H9 (cell line): ENCODE measurements at regions not wholly inside any gene's neighbourhood (a gene's known extent, or its start where the extent isn't known, plus 50 kb on each side); places are given as distances from the start of the nearest gene placed in this dataset.

Experiments
- DNase-seq: peaks from one replicate; pipeline ENCODE4 v3.0.0-alpha.2; 2017
- H2AFZ ChIP-seq: one replicate; pipeline ENCODE4 v1.6.1; 2013; ENCODE audit warnings: mild to moderate bottlenecking, low read length, control low read depth, moderate library complexity
- H2AK5ac ChIP-seq: 2 replicates; pipeline ENCODE4 v1.6.1; 2013; ENCODE audit warnings: low read length, control low read depth, mixed read lengths; ENCODE audit not compliant: insufficient read length
- H2BK120ac ChIP-seq: one replicate; pipeline ENCODE4 v1.6.1; 2013; ENCODE audit warnings: low read depth, mild to moderate bottlenecking, low read length, control low read depth, inconsistent platforms; ENCODE audit not compliant: poor library complexity, severe bottlenecking
- H2BK12ac ChIP-seq: 2 replicates; pipeline ENCODE4 v1.6.1; 2013; ENCODE audit warnings: low read length, control low read depth, mixed read lengths, low read depth; ENCODE audit not compliant: insufficient read length
- H2BK15ac ChIP-seq: 2 replicates; pipeline ENCODE4 v1.6.1; 2013; ENCODE audit warnings: low read depth, low read length, control low read depth
- H2BK20ac ChIP-seq: one replicate; pipeline ENCODE4 v1.6.1; 2013; ENCODE audit warnings: low read depth, mild to moderate bottlenecking, low read length, control low read depth, inconsistent platforms; ENCODE audit not compliant: poor library complexity, severe bottlenecking
- H2BK5ac ChIP-seq: 2 replicates; pipeline ENCODE4 v1.6.1; 2013; ENCODE audit warnings: low read length, control low read depth, mixed read lengths; ENCODE audit not compliant: insufficient read length
- H3K14ac ChIP-seq: 2 replicates; pipeline ENCODE4 v1.6.1; 2013; ENCODE audit warnings: low read length, control low read depth; ENCODE audit not compliant: insufficient read depth
- H3K18ac ChIP-seq: 2 replicates; pipeline ENCODE4 v1.6.1; 2013; ENCODE audit warnings: low read depth, mild to moderate bottlenecking, mixed read lengths, low read length, control low read depth; ENCODE audit not compliant: insufficient read length
- H3K23ac ChIP-seq: 2 replicates; pipeline ENCODE4 v1.6.1; 2013; ENCODE audit warnings: low read length, control low read depth, mixed read lengths, low read depth; ENCODE audit not compliant: insufficient read length
- H3K23me2 ChIP-seq: 2 replicates; pipeline ENCODE4 v1.6.1; 2013; ENCODE audit warnings: low read depth, mild to moderate bottlenecking, mixed read lengths, low read length, control low read depth; ENCODE audit not compliant: insufficient read length, poor library complexity, severe bottlenecking
- H3K27ac ChIP-seq: 2 replicates; pipeline ENCODE4 v1.5.1; 2013; ENCODE audit warnings: low read length, control low read depth, mixed read lengths, low read depth; ENCODE audit not compliant: insufficient read length
- H3K27me3 ChIP-seq: 2 replicates; pipeline ENCODE4 v1.6.1; 2013; ENCODE audit warnings: low read length, control low read depth, inconsistent platforms; ENCODE audit not compliant: insufficient read depth
- H3K4ac ChIP-seq: 2 replicates; pipeline ENCODE4 v1.6.1; 2013; ENCODE audit warnings: low read depth, mild to moderate bottlenecking, control low read depth, inconsistent platforms, low read length, moderate library complexity
- H3K4me1 ChIP-seq: 2 replicates; pipeline ENCODE4 v1.6.1; 2013; ENCODE audit warnings: low read length, control low read depth, inconsistent platforms; ENCODE audit not compliant: insufficient read depth
- H3K4me2 ChIP-seq: 2 replicates; pipeline ENCODE4 v1.6.1; 2013; ENCODE audit warnings: low read length, control low read depth, mixed read lengths; ENCODE audit not compliant: insufficient read length, insufficient read depth
- H3K56ac ChIP-seq: 2 replicates; pipeline ENCODE4 v1.6.1; 2013; ENCODE audit warnings: low read depth, mild to moderate bottlenecking, mixed read lengths, low read length, control low read depth; ENCODE audit not compliant: insufficient read length
- H3K79me1 ChIP-seq: 2 replicates; pipeline ENCODE4 v1.6.1; 2013; ENCODE audit warnings: low read depth, mild to moderate bottlenecking, moderate library complexity, low read length, control low read depth, inconsistent platforms; ENCODE audit not compliant: insufficient read depth, poor library complexity, severe bottlenecking
- H3K79me2 ChIP-seq: 2 replicates; pipeline ENCODE4 v1.6.1; 2013; ENCODE audit warnings: low read length, control low read depth, inconsistent platforms; ENCODE audit not compliant: insufficient read depth
- H3K9ac ChIP-seq: 2 replicates; pipeline ENCODE4 v1.6.1; 2013; ENCODE audit warnings: low read length, control low read depth, mixed read lengths; ENCODE audit not compliant: insufficient read length; ENCODE audit errors: extremely low read depth
- H3K9me3 ChIP-seq: one replicate; pipeline ENCODE4 v1.6.1; 2013; ENCODE audit warnings: low read depth, low read length, inconsistent platforms; ENCODE audit not compliant: control insufficient read depth
- H3T11ph ChIP-seq: one replicate; pipeline ENCODE4 v1.6.1; 2013; ENCODE audit warnings: mild to moderate bottlenecking, low read length, control low read depth, inconsistent platforms
- H4K20me1 ChIP-seq: one replicate; pipeline ENCODE4 v1.6.1; 2013; ENCODE audit not compliant: control insufficient read depth, insufficient read length, insufficient read depth
- H4K5ac ChIP-seq: 2 replicates; pipeline ENCODE4 v1.6.1; 2013; ENCODE audit warnings: low read depth, mild to moderate bottlenecking, mixed read lengths, low read length, control low read depth; ENCODE audit not compliant: insufficient read length
- H4K8ac ChIP-seq: replicated peaks from 2 replicates; pipeline ENCODE4 v1.6.1; 2013; ENCODE audit warnings: low read length, control low read depth, mixed read lengths, low read depth; ENCODE audit not compliant: insufficient read length
- H4K91ac ChIP-seq: 2 replicates; pipeline ENCODE4 v1.6.1; 2013; ENCODE audit warnings: low read depth, mild to moderate bottlenecking, moderate library complexity, mixed read lengths, low read length, control low read depth; ENCODE audit not compliant: insufficient read length
- H3K27ac Mint-ChIP-seq, 3 experiments: 2 replicates in 2 of 3; 3 replicates in 1 of 3; pipeline ENCODE4 v1.8.0; 2020 to 2021; ENCODE audit warnings: mixed read lengths in 3 of 3, mild to moderate bottlenecking in 1 of 3, moderate library complexity in 1 of 3
- H3K27me3 Mint-ChIP-seq: 2 replicates; pipeline ENCODE4 v1.8.0; 2021; ENCODE audit warnings: low read depth, mild to moderate bottlenecking, moderate library complexity, mixed read lengths
- H3K36me3 Mint-ChIP-seq, 3 experiments: 2 replicates in 2 of 3; 3 replicates in 1 of 3; pipeline ENCODE4 v1.8.0; 2020 to 2021; ENCODE audit warnings: low read depth in 3 of 3, mixed read lengths in 3 of 3; ENCODE audit not compliant: insufficient read depth in 1 of 3
- H3K4me1 Mint-ChIP-seq, 2 experiments: 2 replicates each; pipeline ENCODE4 v1.8.0; 2020; ENCODE audit warnings: mixed read lengths in 2 of 2
- H3K4me3 Mint-ChIP-seq, 2 experiments: 2 replicates in 1 of 2; 3 replicates in 1 of 2; pipeline ENCODE4 v1.8.0; 2020 to 2021; ENCODE audit warnings: mild to moderate bottlenecking in 2 of 2, mixed read lengths in 2 of 2, moderate library complexity in 1 of 2
- H3K9me3 Mint-ChIP-seq, 2 experiments: 2 replicates in 1 of 2; 3 replicates in 1 of 2; pipeline ENCODE4 v1.8.0; 2020; ENCODE audit warnings: mild to moderate bottlenecking in 2 of 2, mixed read lengths in 2 of 2, moderate library complexity in 1 of 2
- TF ChIP-seq, protein P1 (sequence below): fragments of 200-600 bp; sonication (generic); conservative IDR thresholded peaks from 3 replicates; pipeline ENCODE4 v1.8.0; 2021; ENCODE audit warnings: antibody characterized with exemption, mild to moderate bottlenecking

DNA sequence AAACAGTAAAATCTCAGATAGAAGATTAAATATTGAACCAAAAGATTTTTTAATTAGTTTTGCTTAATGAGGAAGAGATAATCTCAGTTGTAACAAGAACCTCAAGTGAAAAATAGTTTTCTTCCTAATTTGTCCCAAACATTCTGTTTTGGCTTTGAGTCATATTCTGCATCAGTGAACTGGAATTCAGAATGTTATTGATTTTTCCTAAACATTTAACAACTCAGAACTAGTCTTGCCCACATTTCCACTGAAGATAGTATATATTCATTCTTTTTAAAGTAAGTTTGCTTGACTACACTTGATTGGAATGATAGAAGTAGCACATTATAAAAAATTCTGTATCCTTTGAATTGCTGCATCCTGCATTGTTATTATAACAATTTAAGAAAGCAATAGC, 85.7 kb upstream of the UGP2 start:
- Histone ChIP-seq H3K9me3 (no peaks in the 10 kb centered on the region), H2BK12ac (no peak overlapping the region), H2BK120ac (no peak overlapping the region), H3K14ac (no peak overlapping the region), H4K5ac (no peak overlapping the region), H2BK20ac (no peak overlapping the region), H4K8ac (no peak overlapping the region), H3K27me3 (no peaks in the 10 kb centered on the region; the same call in 1 of the 2 replicates), H2BK5ac (no peak overlapping the region), H2BK15ac (no peak overlapping the region), H3K4ac (no peak overlapping the region), H3K23me2 (no peaks in the 10 kb centered on the region), H3K79me1 (no peaks in the 10 kb centered on the region), H3K4me2 (no peak overlapping the region), H3K18ac (no peak overlapping the region), H3K9ac (no peak overlapping the region), H3K56ac (no peak overlapping the region), H3K27ac (no peak overlapping the region), H3T11ph (no peak overlapping the region), H3K79me2 (no peaks in the 10 kb centered on the region), H2AFZ (no peak overlapping the region), H3K4me1 (no peaks in the 10 kb centered on the region; the same call in 1 of the 2 replicates), H4K20me1 (no peaks in the 10 kb centered on the region), H4K91ac (no peak overlapping the region), H2AK5ac (no peak overlapping the region), H3K23ac (no peak overlapping the region)
- Mint-ChIP-seq H3K4me3 (no peak overlapping the region), H3K36me3 (peaks cover 0 to 4% (median 0%) of the 10 kb centered on the region in 3 experiments; a peak in 2 of 7 replicates), H3K27ac (no peak overlapping the region), H3K9me3 (no peaks in the 10 kb centered on the region; a peak in 1 of 5 replicates), H3K27me3 (no peaks in the 10 kb centered on the region), H3K4me1 (peaks cover 4% of the 10 kb centered on the region in 2 experiments; a peak in 3 of 4 replicates)
- TF ChIP-seq, protein P1, sequence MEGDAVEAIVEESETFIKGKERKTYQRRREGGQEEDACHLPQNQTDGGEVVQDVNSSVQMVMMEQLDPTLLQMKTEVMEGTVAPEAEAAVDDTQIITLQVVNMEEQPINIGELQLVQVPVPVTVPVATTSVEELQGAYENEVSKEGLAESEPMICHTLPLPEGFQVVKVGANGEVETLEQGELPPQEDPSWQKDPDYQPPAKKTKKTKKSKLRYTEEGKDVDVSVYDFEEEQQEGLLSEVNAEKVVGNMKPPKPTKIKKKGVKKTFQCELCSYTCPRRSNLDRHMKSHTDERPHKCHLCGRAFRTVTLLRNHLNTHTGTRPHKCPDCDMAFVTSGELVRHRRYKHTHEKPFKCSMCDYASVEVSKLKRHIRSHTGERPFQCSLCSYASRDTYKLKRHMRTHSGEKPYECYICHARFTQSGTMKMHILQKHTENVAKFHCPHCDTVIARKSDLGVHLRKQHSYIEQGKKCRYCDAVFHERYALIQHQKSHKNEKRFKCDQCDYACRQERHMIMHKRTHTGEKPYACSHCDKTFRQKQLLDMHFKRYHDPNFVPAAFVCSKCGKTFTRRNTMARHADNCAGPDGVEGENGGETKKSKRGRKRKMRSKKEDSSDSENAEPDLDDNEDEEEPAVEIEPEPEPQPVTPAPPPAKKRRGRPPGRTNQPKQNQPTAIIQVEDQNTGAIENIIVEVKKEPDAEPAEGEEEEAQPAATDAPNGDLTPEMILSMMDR, result no peak
- no peak for DNase-seq
